GM21717 (cell line): ENCODE measurements at regions not wholly inside any gene's neighbourhood (a gene's known extent, or its start where the extent isn't known, plus 50 kb on each side); places are given as distances from the start of the nearest gene placed in this dataset.
A peak's percentile ranks its signal among the peaks of the same experiment; 100 is the strongest.
"Not testable (repeated sequence)": the region's sequence is repeated elsewhere in the genome, so short reads cannot be mapped to it uniquely, and the experiment has no call there.

Experiments
- ATAC-seq: cut with Tn5 transposase; IDR thresholded peaks from one replicate; pipeline ENCODE4 v1.9.1; 2021; ENCODE audit warnings: mild to moderate bottlenecking, moderate library complexity; ENCODE audit not compliant: unreplicated experiment

GRCh38 chr10:124155781-124156435, 62.5 kb upstream of the CHST15 start:
- no peak for ATAC-seq

GRCh38 chr10:124153023-124153826, 59.8 kb upstream of the CHST15 start:
- ATAC-seq, result peak; percentile 87

GRCh38 chr10:124152139-124153022, 59.0 kb upstream of the CHST15 start:
- no peak for ATAC-seq

GRCh38 chr10:124151466-124152095, 58.2 kb upstream of the CHST15 start:
- ATAC-seq, result no peak

GRCh38 chr10:124150807-124151417, 57.5 kb upstream of the CHST15 start:
- no peak for ATAC-seq

GRCh38 chr10:124150189-124150806, 56.9 kb upstream of the CHST15 start:
- ATAC-seq, result no peak

- ATAC-seq, result no peak
These were observed 56.0 kb upstream of the CHST15 start for GRCh38 chr10:124149189-124150042.

- not testable (repeated sequence) for ATAC-seq
These were observed 55.3 kb upstream of the CHST15 start for GRCh38 chr10:124148509-124149188.

GRCh38 chr10:124146483-124146882, 53.1 kb upstream of the CHST15 start:
- ATAC-seq, result no peak

GRCh38 chr10:124145109-124145870, 51.9 kb upstream of the CHST15 start:
- no peak for ATAC-seq

- ATAC-seq, result no peak
These were observed 51.1 kb upstream of the CHST15 start for GRCh38 chr10:124144536-124144935.

- no peak for ATAC-seq
These were observed 50.3 kb upstream of the CHST15 start for GRCh38 chr10:124143721-124144120.
